B cell (primary cell): ENCODE measurements at regions not wholly inside any gene's neighbourhood (a gene's known extent, or its start where the extent isn't known, plus 50 kb on each side); places are given as distances from the start of the nearest gene placed in this dataset.

Source experiments
- EZH2 ChIP-seq: IDR thresholded peaks from 2 replicates; pipeline ENCODE4 v1.6.1; 2012; ENCODE audit warnings: borderline replicate concordance, low read depth, mild to moderate bottlenecking, moderate library complexity, low read length; ENCODE audit not compliant: insufficient read depth, poor library complexity, severe bottlenecking
- TF ChIP-seq, protein P1 (sequence below): fragments of 200-600 bp; IDR thresholded peaks from one replicate; pipeline ENCODE4 v1.8.0; 2022; ENCODE audit warnings: antibody characterized with exemption, mild to moderate bottlenecking

DNA sequence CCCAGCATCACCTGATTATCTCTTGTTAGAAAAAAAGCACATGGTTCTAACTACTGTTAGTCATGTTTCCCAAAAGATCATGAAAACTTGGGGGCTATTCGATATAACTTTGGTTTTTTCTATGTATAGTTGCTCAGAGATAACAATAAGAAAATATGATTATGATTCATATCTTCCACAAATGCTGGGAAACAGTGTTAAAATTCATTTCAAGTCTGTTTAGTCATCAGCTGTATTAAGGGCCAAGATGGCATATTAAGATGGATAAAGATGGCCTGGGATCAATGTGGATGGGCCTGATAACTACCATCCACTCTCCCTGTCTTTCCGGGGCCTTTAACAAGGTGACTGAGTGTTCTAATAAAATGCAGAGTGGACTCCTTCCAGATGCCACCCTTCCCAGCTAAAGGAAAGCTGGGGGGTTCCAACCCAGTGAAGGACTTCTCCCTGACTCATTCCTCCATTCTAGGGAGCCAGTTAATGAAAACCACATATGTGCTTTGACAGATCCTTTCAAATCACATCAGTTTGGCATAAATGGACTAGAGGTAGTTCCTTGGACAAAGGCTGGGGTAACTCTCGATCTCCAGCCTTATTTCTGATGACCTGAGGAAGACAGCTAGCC, 221.6 kb downstream of the VAPA start:
- TF ChIP-seq, protein P1, sequence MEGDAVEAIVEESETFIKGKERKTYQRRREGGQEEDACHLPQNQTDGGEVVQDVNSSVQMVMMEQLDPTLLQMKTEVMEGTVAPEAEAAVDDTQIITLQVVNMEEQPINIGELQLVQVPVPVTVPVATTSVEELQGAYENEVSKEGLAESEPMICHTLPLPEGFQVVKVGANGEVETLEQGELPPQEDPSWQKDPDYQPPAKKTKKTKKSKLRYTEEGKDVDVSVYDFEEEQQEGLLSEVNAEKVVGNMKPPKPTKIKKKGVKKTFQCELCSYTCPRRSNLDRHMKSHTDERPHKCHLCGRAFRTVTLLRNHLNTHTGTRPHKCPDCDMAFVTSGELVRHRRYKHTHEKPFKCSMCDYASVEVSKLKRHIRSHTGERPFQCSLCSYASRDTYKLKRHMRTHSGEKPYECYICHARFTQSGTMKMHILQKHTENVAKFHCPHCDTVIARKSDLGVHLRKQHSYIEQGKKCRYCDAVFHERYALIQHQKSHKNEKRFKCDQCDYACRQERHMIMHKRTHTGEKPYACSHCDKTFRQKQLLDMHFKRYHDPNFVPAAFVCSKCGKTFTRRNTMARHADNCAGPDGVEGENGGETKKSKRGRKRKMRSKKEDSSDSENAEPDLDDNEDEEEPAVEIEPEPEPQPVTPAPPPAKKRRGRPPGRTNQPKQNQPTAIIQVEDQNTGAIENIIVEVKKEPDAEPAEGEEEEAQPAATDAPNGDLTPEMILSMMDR = no peak
- no peak for TF ChIP-seq EZH2
